MM.1S (cell line): ENCODE measurements at regions not wholly inside any gene's neighbourhood (a gene's known extent, or its start where the extent isn't known, plus 50 kb on each side); places are given as distances from the start of the nearest gene placed in this dataset.

ENCODE experiments used
- CTCF ChIP-seq: fragments of 300-600 bp; sonication (generic); IDR thresholded peaks from 2 replicates; pipeline ENCODE4 v1.5.1; 2016; ENCODE audit warnings: antibody characterized with exemption, low read length, mixed read lengths
- EZH2 ChIP-seq: fragments of 300-600 bp; sonication (generic); optimal IDR thresholded peaks from 2 replicates; pipeline ENCODE3; 2017; ENCODE audit warnings: low read depth, mild to moderate bottlenecking, antibody characterized with exemption, low read length, mixed read lengths
- EZH2phosphoT487 ChIP-seq: fragments of 300-600 bp; sonication (generic); IDR thresholded peaks from 2 replicates; pipeline ENCODE4 v1.6.1; 2018; ENCODE audit warnings: antibody characterized with exemption, low read length

- no peak for TF ChIP-seq CTCF
- TF ChIP-seq EZH2phosphoT487 = no peak
- no peak for TF ChIP-seq EZH2
Observed at GRCh38 chr9:22588918-22589317, 142.3 kb downstream of the DMRTA1 start.
